HG02973 (cell line): ENCODE measurements at regions not wholly inside any gene's neighbourhood (a gene's known extent, or its start where the extent isn't known, plus 50 kb on each side); places are given as distances from the start of the nearest gene placed in this dataset.

Experiments
- ATAC-seq: cut with Tn5 transposase; IDR thresholded peaks from one replicate; pipeline ENCODE4 v1.9.1; 2021; ENCODE audit warnings: moderate library complexity; ENCODE audit not compliant: unreplicated experiment

DNA sequence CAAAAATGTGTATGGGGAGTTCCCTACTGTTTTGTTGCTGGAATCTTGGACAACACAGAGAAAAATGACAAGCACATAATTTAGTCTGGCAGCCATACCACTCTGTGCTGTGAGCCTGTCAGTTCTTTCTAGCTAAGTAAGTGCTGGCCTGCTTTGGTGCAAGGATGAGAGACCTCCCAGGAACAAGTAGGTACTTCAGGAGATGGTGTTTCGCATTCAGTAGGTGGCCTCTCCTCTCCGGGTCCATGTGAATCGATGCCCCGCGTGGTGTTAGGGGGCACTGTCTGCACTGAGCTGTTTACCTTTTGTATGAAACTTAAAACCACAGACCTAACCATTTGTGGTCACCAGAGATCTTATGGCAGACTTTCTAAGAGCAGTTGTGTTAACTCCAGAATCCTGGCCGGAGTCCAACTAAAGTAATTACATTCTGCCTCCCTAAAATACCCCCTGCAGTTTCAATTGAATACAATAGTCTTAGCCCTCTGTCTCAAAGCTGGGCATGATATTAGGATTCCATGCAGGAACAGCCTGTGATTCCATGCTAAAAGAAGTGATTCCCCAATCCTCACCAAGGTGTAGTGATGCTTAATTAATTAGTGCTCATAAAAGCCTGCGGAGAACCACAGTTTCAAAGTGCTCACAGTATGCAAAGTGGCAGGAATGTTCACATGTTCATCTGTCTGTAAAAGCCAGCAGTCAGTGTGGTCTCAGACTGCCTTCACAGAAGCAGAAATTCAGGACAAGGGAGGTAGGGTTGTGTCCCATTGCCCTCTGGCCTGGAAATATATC lies 64.2 kb downstream of the LLPH start:
- peak; percentile 77 for ATAC-seq

- ATAC-seq: no peak
Observed at GRCh38 chr12:66065641-66066136, 64.9 kb downstream of the LLPH start.

GRCh38 chr12:66065150-66065549 lies 65.4 kb downstream of the LLPH start:
- no peak for ATAC-seq

DNA sequence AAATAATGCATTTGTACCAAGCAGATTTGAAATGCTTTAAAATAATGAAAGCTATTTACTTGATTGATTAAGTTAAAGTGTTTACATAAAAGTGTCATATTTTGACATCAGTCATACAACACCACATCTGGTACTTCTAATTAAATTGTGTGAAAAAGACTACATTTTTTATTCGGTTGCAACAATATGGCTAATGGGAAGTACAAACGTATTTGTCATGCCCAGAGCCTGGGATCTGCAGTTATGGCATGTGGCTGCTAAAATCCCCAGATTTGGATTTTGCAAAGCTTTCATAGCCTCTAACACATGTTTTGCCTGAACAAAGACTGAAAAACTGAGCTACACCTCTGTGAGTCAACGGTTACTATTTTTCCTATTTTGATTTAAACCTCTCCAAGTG lies 66.6 kb downstream of the LLPH start:
- no peak for ATAC-seq

DNA sequence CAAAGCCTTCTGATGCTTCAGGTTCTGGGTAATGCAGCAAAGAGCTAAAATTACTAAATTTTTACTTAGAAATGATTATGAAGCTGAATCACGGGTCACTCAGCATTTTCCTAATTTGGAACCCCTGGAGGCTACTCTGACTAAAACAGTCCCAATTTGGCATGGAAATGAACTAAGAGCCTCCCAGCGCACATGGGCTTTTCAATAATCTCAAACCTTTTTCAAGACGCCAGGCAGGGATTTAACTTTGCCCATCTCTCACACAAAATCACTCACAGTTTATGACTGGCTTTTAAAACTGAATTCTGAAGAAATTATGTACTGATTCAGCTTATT lies 68.3 kb downstream of the LLPH start:
- ATAC-seq: no peak

GRCh38 chr12:66061557-66062289 lies 68.8 kb downstream of the LLPH start:
- ATAC-seq: no peak

DNA sequence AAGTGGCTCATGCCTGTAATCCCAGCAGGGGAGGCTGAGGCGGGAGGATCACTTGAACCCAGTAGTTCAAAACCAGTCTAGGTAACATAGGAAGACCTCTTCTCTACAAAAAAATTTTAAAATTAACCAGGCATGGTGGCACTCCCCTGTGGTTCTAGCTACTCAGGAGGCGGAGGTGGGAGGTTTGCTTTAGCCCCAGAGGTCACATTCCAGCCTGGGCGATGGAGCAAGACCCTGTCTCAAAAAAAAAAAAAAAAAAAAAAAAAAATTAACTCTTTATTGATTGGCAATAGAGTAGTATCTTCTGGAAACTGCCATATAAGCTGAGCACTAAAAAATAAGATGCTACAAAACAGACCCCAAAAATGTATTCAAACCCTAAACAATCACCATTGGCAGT lies 69.5 kb downstream of the LLPH start:
- ATAC-seq: no peak

DNA sequence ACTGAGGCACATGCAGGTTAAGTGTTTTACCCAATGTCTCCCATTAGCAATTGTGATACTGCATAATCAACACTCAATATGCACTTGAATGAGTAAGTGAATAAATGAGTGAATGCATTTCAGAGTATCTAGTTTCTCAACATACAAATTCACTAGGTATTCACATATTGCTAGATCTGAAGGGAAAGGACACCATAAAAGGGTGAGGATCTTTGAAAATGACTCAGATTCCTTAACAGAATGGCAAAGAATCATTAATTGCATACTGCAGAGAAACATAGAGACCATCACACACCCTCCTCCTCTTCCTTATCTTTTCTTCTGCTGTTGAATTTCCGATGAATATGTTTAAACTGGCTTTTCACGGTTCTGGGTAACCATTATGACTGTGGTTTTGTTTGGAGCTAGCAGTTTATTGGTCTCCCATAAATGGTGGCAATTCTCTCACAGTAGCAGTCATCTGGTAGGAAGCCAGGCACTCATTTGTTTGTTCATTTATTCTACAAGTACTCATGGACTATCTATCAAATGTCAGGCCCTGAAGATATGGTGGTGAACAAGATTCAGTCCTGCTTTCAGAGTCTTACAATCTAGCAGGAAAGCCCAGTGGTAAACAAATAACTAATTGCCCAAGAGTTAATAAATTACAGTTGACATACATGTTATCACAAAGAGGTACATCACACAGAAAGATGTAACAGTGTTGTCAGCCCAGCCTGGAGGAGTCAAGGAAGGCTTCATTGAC lies 70.2 kb downstream of the LLPH start:
- ATAC-seq: no peak

DNA sequence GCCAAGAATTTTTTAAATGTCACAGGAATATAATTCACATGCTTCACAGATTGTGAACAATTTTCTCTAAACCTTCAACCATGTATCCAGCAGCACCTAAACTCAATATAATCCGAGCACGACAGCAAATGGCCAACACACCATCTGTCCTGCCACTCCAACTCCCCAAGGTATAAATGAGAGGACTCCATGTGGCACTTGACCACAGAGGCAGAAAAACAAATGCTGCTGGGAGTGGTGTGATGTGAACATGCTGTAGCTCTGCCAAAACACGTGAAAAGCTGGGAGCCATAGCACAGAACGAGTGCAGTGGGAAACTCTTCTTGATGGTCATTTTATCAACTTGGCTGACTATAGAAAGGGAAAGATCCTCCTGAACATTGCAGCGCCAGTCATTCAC lies 70.9 kb downstream of the LLPH start:
- ATAC-seq: no peak

DNA sequence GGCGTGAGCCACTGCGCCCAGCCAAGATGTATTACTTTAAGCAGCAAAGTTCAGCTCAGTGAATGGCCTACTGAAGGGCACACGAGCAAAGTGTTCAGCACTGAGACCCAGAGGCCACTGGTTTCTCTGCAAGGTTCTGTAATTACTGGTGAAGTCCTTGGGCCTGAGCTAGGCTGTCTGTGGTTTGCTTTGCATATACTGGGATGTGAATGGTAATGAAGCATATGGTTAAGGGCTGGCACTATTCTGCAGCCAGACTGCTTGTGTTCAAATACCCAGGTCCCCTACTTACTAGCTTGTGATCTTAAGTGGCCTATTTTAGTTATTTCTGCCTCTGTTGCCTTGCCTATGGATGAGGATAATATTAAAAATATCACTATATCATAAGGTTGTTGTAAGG lies 72.0 kb downstream of the LLPH start:
- no peak for ATAC-seq

GRCh38 chr12:66055837-66056319 lies 74.7 kb downstream of the LLPH start:
- ATAC-seq: peak; percentile 80

GRCh38 chr12:66052988-66053615 lies 77.4 kb downstream of the LLPH start:
- no peak for ATAC-seq

- no peak for ATAC-seq
Observed at GRCh38 chr12:66051361-66051760, 79.2 kb downstream of the LLPH start.

- ATAC-seq: peak; percentile 49
Observed at GRCh38 chr12:66050610-66051009, 79.9 kb downstream of the LLPH start.

DNA sequence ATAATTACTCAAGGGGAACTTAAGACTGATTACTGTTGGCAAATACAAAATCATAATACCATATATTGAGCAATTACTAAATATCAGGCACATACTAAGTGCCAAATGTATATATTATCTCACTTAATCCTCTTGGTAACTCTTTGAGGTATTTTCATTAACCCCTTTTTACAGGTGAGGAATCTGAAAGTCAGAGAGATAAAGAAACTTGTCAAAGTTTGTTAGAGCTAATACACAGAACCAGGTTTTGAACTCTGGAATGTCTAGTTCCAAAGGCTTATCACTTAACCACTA lies 80.3 kb downstream of the LLPH start:
- ATAC-seq: no peak

- no peak for ATAC-seq
Observed at GRCh38 chr12:66049538-66050282, 80.8 kb downstream of the LLPH start.

GRCh38 chr12:66048835-66049537 lies 81.6 kb downstream of the LLPH start:
- no peak for ATAC-seq

DNA sequence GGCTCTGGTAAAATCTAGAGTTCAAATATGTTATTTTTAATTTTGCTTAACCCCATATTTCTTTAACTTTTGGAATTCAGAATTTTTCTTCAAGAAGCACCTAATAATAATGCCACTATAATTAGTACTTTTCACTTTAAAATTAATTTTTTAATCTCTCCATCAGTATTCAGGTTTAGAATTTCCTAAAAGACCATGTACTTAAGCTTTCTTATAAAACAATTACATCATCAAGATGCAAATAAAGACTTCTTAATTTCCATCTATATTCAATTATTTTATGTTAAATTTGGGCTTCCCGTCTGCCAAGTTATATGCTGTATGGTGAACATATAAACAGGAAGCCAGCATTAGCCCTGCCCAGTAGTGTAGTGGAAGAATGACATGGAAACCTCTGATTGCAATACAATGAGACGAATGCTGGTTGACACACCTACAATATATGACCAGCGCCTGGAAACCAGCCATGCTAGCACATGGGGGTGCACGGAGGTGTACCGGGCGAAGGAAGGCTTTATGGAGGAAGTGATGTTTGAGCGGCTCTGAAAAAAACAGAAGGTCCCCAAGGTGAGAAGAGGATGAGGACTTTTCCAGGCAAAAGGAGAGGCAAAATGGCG lies 82.2 kb downstream of the LLPH start:
- no peak for ATAC-seq

DNA sequence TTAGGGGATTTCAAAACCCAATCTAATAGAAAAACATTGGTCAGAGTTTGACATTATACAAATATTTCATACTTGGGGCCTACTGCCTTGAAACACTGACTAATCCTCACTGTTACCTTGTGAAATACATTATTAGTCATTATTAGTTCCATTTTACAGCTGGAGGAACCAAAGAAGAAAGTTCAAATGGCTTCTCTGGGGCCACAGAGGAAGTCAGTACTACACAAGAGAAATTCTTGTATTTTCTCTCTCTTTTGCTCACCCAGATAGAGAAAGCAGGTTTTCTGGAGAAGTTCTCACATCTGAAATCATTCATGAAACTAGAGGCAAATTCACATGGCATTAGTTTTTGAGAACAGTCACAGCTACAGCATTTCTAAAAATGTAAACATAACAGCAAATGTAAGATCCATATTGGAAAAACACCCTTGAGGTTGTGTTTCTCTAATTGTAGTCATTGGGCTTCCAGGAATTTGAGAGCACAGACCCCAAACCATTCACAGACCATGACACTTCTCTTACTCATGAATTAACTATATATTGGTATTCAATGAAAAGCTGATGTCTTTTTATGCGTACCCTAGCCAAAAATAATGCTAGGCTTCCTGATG lies 83.0 kb downstream of the LLPH start:
- ATAC-seq: peak; percentile 91
